Endothelial cell of umbilical vein (primary cell): ENCODE measurements at regions not wholly inside any gene's neighbourhood (a gene's known extent, or its start where the extent isn't known, plus 50 kb on each side); places are given as distances from the start of the nearest gene placed in this dataset.

Experiments used
- POLR2A ChIP-seq: IDR thresholded peaks from 2 replicates; pipeline ENCODE4 v1.6.1; 2012; ENCODE audit warnings: low read depth, mild to moderate bottlenecking, control low read depth, low read length
- POLR2AphosphoS5 ChIP-seq: IDR thresholded peaks from 2 replicates; pipeline ENCODE4 v1.6.1; 2012; ENCODE audit warnings: low read depth, mild to moderate bottlenecking, control low read depth, low read length, moderate library complexity; ENCODE audit not compliant: insufficient read depth
- TF ChIP-seq, protein P1 (sequence below), 2 donors: IDR thresholded peaks; 1 replicate in 1 of 2; 2 replicates in 1 of 2; pipeline ENCODE4 v1.5.1; 2011; ENCODE audit warnings: low read length in 2 of 2, mild to moderate bottlenecking in 2 of 2, moderate library complexity in 2 of 2, control low read depth in 1 of 2, inconsistent platforms in 1 of 2, low read depth in 1 of 2; ENCODE audit not compliant: insufficient read depth in 1 of 2; ENCODE audit errors: extremely low read depth in 1 of 2

DNA sequence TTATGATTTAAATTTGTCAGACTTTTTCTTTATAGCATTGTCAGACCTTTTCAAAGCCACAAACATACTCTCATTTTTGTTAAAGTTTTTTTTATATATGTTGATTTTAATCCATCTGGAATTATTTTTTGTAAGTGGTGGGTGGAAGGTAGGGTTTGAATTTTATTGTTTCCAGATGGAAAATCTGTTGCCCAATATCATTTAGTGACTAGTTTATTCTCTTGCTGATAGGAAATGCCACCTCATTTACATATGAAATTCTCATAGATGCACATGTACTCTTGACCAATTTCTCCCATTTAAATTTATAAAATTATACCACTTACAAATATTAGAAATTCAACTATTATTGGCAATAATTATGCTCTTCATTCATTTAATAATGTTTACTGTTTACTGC, 52.1 kb upstream of the PLCB1 start:
- TF ChIP-seq, protein P1, sequence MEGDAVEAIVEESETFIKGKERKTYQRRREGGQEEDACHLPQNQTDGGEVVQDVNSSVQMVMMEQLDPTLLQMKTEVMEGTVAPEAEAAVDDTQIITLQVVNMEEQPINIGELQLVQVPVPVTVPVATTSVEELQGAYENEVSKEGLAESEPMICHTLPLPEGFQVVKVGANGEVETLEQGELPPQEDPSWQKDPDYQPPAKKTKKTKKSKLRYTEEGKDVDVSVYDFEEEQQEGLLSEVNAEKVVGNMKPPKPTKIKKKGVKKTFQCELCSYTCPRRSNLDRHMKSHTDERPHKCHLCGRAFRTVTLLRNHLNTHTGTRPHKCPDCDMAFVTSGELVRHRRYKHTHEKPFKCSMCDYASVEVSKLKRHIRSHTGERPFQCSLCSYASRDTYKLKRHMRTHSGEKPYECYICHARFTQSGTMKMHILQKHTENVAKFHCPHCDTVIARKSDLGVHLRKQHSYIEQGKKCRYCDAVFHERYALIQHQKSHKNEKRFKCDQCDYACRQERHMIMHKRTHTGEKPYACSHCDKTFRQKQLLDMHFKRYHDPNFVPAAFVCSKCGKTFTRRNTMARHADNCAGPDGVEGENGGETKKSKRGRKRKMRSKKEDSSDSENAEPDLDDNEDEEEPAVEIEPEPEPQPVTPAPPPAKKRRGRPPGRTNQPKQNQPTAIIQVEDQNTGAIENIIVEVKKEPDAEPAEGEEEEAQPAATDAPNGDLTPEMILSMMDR (IDR thresholded peaks at IDR 0.05; ENCODE audit: extremely low read depth in 1 of 2, insufficient read depth in 1 of 2, low read depth in 1 of 2, low read length in 2 of 2) = no peak
- TF ChIP-seq POLR2A = no peak
- no peak for TF ChIP-seq POLR2AphosphoS5
